A549 (cell line): ENCODE measurements at regions not wholly inside any gene's neighbourhood (a gene's known extent, or its start where the extent isn't known, plus 50 kb on each side); places are given as distances from the start of the nearest gene placed in this dataset.

Source experiments
- CBX2 ChIP-seq: fragments of 200-600 bp; sonication (generic); IDR thresholded peaks from 2 replicates; pipeline ENCODE4 v1.6.1; 2016; ENCODE audit warnings: low read depth, mild to moderate bottlenecking, borderline replicate concordance
- CEBPB ChIP-seq, 2 experiments: fragments of >200 bp in 1 of 2; sonication (Bioruptor Twin) in 1 of 2; formaldehyde crosslinking in 1 of 2; IDR thresholded peaks; 2 replicates each; pipeline ENCODE4 v1.6.1; 2012 to 2016
- CHD2 ChIP-seq: fragments of 150-350 bp; IDR thresholded peaks from 2 replicates; pipeline ENCODE4 v1.6.1; 2014; ENCODE audit warnings: low read length; ENCODE audit not compliant: partially characterized antibody
- CTCF ChIP-seq: fragments of >200 bp; sonication (Bioruptor Twin); formaldehyde crosslinking; IDR thresholded peaks from 3 replicates; pipeline ENCODE4 v1.5.1; 2016
- EP300 ChIP-seq, 2 experiments: fragments of >200 bp; sonication (Bioruptor Twin); formaldehyde crosslinking; IDR thresholded peaks; 2 replicates in 1 of 2; 3 replicates in 1 of 2; pipeline ENCODE4 v1.6.1; 2016 to 2017
- FOSL2 ChIP-seq, 2 experiments: fragments of 450-650 bp in 1 of 2; fragments of >200 bp in 1 of 2; sonication (Bioruptor Twin) in 1 of 2; formaldehyde crosslinking; IDR thresholded peaks; 2 replicates each; pipeline versions ENCODE4 v1.5.0 to v1.6.1; 2016 to 2020; ENCODE audit warnings: mild to moderate bottlenecking in 1 of 2, moderate library complexity in 1 of 2
- POLR2A ChIP-seq: IDR thresholded peaks from 2 replicates; pipeline ENCODE4 v1.6.1; 2012; ENCODE audit warnings: mild to moderate bottlenecking, low read length
- RCOR1 ChIP-seq: fragments of 150-350 bp; IDR thresholded peaks from 2 replicates; pipeline ENCODE4 v1.6.1; 2014; ENCODE audit warnings: antibody characterized with exemption, low read length, low read depth
- REST ChIP-seq: fragments of 200-600 bp; sonication (generic); IDR thresholded peaks from 2 replicates; pipeline ENCODE4 v1.6.1; 2016; ENCODE audit warnings: antibody characterized with exemption, mild to moderate bottlenecking, moderate library complexity
- RFX5 ChIP-seq: fragments of 450-650 bp; IDR thresholded peaks from 2 replicates; pipeline ENCODE4 v1.7.1; 2014; ENCODE audit warnings: antibody characterized with exemption, mild to moderate bottlenecking, moderate library complexity

- TF ChIP-seq EP300 (IDR thresholded peaks at IDR 0.05) (no peak), POLR2A (no peak), CTCF (peak; percentile 36; the same call in 2 of the 3 replicates), REST (no peak), CHD2 (no peak), RCOR1 (no peak), RFX5 (no peak), FOSL2 (IDR thresholded peaks at IDR 0.05) (no peak), FOSL2 (CRISPR knock-in tag; IDR thresholded peaks at IDR 0.05) (no peak), CBX2 (no peak), CEBPB (IDR thresholded peaks at IDR 0.05) (no peak)
Measured at GRCh38 chrX:85611926-85612325, 232.5 kb upstream of the POF1B start.
